Ovary (tissue), 7 donors: ENCODE measurements at regions not wholly inside any gene's neighbourhood (a gene's known extent, or its start where the extent isn't known, plus 50 kb on each side); places are given as distances from the start of the nearest gene placed in this dataset.

Source experiments
- DNase-seq, 5 donors: peaks; one replicate each; pipeline ENCODE4 v3.0.0-alpha.2; 2019 to 2020
- H3K27ac ChIP-seq, 2 donors: fragments of 200-600 bp; one replicate each; pipeline versions ENCODE4 v1.5.1 to v1.8.0; 2019 to 2022
- H3K27me3 ChIP-seq: fragments of 200-600 bp; one replicate; pipeline ENCODE4 v1.8.0; 2022
- H3K36me3 ChIP-seq: fragments of 200-600 bp; sonication (generic); one replicate; pipeline ENCODE4 v1.5.1; 2019
- H3K4me1 ChIP-seq: one replicate; pipeline ENCODE4 v1.8.1; 2013; ENCODE audit warnings: mild to moderate bottlenecking, moderate library complexity; ENCODE audit not compliant: insufficient read depth
- H3K4me3 ChIP-seq: fragments of 200-600 bp; sonication (generic); one replicate; pipeline ENCODE4 v1.5.1; 2017
- H3K9me3 ChIP-seq, 2 donors: fragments of 200-600 bp in 1 of 2; sonication (generic) in 1 of 2; one replicate each; pipeline versions ENCODE4 v1.5.1 to v1.8.1; 2013 to 2019; ENCODE audit warnings: mild to moderate bottlenecking in 1 of 2, moderate library complexity in 1 of 2
- EP300 ChIP-seq: sonication (generic); formaldehyde crosslinking; IDR thresholded peaks from one replicate; pipeline ENCODE4 v1.6.1; 2017; ENCODE audit warnings: antibody characterized with exemption
- POLR2A ChIP-seq: fragments of 450-650 bp; IDR thresholded peaks from one replicate; pipeline ENCODE4 v1.6.1; 2017; ENCODE audit warnings: antibody characterized with exemption, mild to moderate bottlenecking, moderate library complexity
- WGBS, 3 donors: extraction: QIAGEN DNeasy Blood & Tissue Kit in 1 of 3; methylation state at CpG; one replicate each; pipeline versions ENCODE4 v1.1.5 to v1.1.7; 2013 to 2017; 5-methylcytosine and 5-hydroxymethylcytosine counted together
- intact Hi-C, 4 donors: fragments of 100-400 bp; cut with DNase I; formaldehyde crosslinking; loops; one replicate each; pipeline versions ENCODE4 v1.11.0 to v1.15.1; 2022 to 2023
- TF ChIP-seq, protein P1 (sequence below), 3 donors: fragments of 450-650 bp in 2 of 3; fragments of 200-600 bp in 1 of 3; IDR thresholded peaks; one replicate each; pipeline versions ENCODE4 v1.5.1 to v1.8.0; 2016 to 2022; ENCODE audit warnings: antibody characterized with exemption in 3 of 3, mild to moderate bottlenecking in 1 of 3
- donor health status: DM: no; HTN: no; CAD: no; lungs with moderate emphysema.
- donor health status: DM: no; HTN: no; CAD: no.
- donor health status: Bipolar disorder and iron deficiency.
- donor health status: DM: no; HTN: no; CAD: no.
- donor health status: DM: yes; HTN: yes; CAD: no.

DNA sequence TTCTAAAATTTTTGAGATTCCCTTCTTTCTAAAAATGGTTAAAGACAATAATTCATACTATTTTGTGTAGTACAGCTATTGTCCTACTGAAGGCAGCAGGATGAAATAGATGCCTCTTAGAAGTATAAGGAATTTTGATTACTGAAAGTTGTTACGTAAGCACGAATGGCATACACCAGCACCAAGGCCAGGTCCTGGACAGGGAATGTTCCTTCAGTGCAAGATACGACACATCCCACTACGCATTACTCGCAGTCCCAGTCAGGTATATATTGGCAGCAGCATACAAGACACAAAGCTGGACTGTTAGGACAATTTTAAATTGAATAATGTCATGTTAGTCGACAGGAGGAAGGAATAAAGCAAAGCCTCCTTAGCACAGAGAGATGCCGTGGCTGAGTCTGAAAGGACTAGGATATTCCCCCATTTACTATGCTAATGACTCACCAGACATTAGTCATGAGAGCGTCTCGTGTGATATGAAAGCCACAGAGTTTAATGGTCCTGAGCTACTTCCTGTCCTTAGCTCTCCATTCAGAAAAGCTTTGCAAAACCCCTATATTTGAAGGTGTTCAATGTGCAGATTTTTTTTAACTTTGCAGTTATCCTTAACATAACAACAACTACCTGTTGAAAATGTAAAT, 504.3 kb downstream of the FAM133A start:
- H3K36me3 ChIP-seq: no peaks in the 10 kb centered on the region
- H3K27ac ChIP-seq: no peak overlapping the region
- WGBS, 3 donors: 61 to 78% (median 68%) methylated on average over 9 of the region's 9 CpGs
- H3K9me3 ChIP-seq: no peaks in the 10 kb centered on the region
- H3K4me3 ChIP-seq: no peak overlapping the region
- H3K27me3 ChIP-seq: no peaks in the 10 kb centered on the region
- TF ChIP-seq POLR2A (no peak), EP300 (no peak)
- TF ChIP-seq, protein P1, sequence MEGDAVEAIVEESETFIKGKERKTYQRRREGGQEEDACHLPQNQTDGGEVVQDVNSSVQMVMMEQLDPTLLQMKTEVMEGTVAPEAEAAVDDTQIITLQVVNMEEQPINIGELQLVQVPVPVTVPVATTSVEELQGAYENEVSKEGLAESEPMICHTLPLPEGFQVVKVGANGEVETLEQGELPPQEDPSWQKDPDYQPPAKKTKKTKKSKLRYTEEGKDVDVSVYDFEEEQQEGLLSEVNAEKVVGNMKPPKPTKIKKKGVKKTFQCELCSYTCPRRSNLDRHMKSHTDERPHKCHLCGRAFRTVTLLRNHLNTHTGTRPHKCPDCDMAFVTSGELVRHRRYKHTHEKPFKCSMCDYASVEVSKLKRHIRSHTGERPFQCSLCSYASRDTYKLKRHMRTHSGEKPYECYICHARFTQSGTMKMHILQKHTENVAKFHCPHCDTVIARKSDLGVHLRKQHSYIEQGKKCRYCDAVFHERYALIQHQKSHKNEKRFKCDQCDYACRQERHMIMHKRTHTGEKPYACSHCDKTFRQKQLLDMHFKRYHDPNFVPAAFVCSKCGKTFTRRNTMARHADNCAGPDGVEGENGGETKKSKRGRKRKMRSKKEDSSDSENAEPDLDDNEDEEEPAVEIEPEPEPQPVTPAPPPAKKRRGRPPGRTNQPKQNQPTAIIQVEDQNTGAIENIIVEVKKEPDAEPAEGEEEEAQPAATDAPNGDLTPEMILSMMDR (IDR thresholded peaks at IDR 0.05): no peak
- intact Hi-C loops: no loop called here
- DNase-seq: no peak
- no peaks in the 10 kb centered on the region for H3K4me1 ChIP-seq

DNA sequence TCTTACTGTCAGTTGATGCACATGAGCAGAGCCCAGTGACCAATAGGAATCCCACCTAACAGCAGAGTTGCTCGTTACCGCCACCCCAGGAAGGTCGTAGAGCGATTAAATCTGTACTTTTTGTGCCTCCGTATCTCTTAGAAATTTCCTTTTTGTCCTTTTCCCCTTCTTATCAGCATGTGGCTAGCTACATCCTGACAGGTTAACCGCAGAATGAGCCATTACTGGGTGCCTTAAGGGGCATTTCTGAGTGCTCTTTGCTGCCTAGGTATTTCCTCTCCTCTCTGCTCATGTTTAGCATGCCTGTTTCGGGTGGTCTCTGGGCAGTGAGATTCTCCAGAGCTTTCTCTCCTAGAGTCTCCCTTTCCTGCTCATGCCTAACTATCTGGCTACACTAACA, 530.5 kb downstream of the FAM133A start:
- H3K36me3 ChIP-seq: no peaks in the 10 kb centered on the region
- H3K9me3 ChIP-seq: no peaks in the 10 kb centered on the region
- 75 to 81% (median 78%) methylated on average over 7 of the region's 7 CpGs for WGBS, 3 donors
- H3K27ac ChIP-seq: no peak overlapping the region
- no peaks in the 10 kb centered on the region for H3K27me3 ChIP-seq
- no peak overlapping the region for H3K4me3 ChIP-seq
- intact Hi-C loops: no loop called here
- no peaks in the 10 kb centered on the region for H3K4me1 ChIP-seq
- no peak for TF ChIP-seq POLR2A
- no peak for TF ChIP-seq EP300
- TF ChIP-seq, protein P1 (IDR thresholded peaks at IDR 0.05): no peak
- no peak for DNase-seq

DNA sequence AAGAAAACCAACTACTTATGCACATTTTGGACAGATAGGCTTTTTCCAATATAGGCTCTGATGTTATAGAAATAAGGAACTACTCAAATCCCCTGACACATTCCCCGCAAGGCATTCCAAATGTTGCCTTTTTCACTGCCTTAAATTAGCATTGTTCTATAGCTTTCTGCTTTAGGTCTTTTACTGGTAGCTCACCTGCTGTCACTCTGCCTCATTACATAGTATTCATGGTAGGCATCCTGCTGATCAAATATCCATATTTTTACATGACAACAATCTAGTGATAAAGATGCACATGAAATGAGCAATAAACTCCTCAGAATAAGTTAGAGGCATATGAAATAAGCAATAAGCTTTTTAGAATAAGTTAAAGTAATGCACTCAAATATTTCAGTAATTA, 542.7 kb downstream of the FAM133A start:
- no peaks in the 10 kb centered on the region for H3K36me3 ChIP-seq
- H3K4me3 ChIP-seq: no peak overlapping the region
- H3K27me3 ChIP-seq: no peaks in the 10 kb centered on the region
- no peak for DNase-seq
- TF ChIP-seq, protein P1 (IDR thresholded peaks at IDR 0.05): no peak
- TF ChIP-seq EP300 (no peak), POLR2A (no peak)
- no peaks in the 10 kb centered on the region for H3K4me1 ChIP-seq
- H3K27ac ChIP-seq: no peak overlapping the region
- WGBS, 3 donors: 39 to 58% (median 51%) methylated on average over 1 of the region's 1 CpG
- intact Hi-C loops: no loop called here
- no peaks in the 10 kb centered on the region for H3K9me3 ChIP-seq

DNA sequence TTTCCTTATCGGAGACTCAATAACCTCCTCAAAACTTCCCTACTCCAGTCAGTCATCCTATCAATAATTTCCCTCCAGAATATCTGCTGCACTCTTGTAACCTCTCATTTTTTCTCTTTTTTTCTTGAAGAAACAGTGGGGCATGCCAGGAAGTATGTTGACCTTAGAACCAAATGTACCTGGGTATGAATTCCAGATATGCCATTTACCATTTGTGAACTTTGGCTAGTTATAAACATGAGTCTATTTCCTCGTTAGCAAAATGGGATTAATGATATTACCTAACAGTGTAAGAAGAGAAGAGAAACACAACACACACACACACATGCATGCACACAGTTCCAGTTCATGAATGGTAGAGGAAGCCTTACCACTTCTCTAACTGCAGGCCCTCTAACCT, 578.2 kb downstream of the FAM133A start:
- TF ChIP-seq EP300: no peak
- no peak for TF ChIP-seq POLR2A
- TF ChIP-seq, protein P1 (IDR thresholded peaks at IDR 0.05): no peak
- intact Hi-C loops: no loop called here
- no peaks in the 10 kb centered on the region for H3K9me3 ChIP-seq
- WGBS, 3 donors: 66 to 82% (median 68%) methylated on average over 2 of the region's 2 CpGs
- H3K27ac ChIP-seq: no peak overlapping the region
- no peak for DNase-seq
- no peaks in the 10 kb centered on the region for H3K36me3 ChIP-seq
- no peaks in the 10 kb centered on the region for H3K27me3 ChIP-seq
- no peak overlapping the region for H3K4me3 ChIP-seq
- H3K4me1 ChIP-seq: no peaks in the 10 kb centered on the region
